ENCODE measurements at regions not wholly inside any gene's neighbourhood (a gene's known extent, or its start where the extent isn't known, plus 50 kb on each side); places are given as distances from the start of the nearest gene placed in this dataset.

- DNase-seq (ENCODE audit: low read depth in 2 of 2), result no peak
Measured at GRCh38 chr18:8536231-8536630, 73.0 kb upstream of the RAB12 start.

DNA sequence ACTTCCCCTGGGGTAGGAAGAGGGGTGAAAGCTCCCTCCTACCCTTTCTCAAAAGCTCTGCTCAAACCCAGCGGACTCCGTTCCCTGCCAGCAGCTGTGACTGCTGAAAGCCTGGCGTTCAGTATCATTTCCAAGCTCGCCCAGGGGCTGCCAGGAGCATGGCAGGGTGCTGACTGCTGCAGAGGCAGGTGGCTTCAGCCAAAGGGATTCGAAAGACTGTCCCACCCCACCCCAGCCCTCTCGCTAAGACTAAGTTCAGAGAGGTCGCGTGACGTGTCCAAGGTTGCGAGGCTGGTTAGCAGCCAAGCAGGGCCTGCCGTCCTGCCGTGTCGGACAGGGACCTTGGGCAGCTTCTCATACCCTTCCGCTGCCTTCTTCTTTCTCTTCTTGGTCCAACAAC is 72.3 kb upstream of the RAB12 start:
- no peak for DNase-seq (ENCODE audit: low read depth in 2 of 2)

GRCh38 chr18:8537400-8537799 is 71.8 kb upstream of the RAB12 start:
- no peak for DNase-seq (ENCODE audit: low read depth in 2 of 2)

- no peak for DNase-seq (ENCODE audit: low read depth in 2 of 2)
Measured at GRCh38 chr18:8538935-8539334, 70.3 kb upstream of the RAB12 start.

DNA sequence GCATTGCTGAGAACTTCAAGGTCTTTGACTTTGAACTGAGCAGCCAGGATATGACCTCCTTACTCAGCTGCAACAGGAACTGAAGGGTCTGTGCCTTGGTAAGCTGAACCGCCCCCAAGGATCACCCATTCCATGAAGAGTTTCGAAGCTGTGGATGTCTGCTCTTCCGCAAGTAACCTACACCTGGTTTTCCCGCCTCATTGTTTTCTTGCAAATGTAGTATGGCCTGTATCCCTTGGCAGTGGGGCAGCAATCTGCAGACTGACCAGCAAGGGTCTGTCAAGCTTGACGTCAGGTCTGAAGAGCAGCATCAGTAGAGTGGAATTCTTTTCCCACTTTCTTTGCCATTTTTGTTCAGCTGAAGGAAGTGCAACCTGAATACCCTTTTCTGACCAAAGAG is 62.6 kb upstream of the RAB12 start:
- no peak for DNase-seq (ENCODE audit: low read depth in 2 of 2)

- peak; percentile 37 to 40 for DNase-seq (ENCODE audit: low read depth in 2 of 2)
Measured at GRCh38 chr18:8548186-8548585, 61.1 kb upstream of the RAB12 start.

- DNase-seq (ENCODE audit: low read depth in 2 of 2), result no peak
Measured at GRCh38 chr18:8549254-8549757, 59.9 kb upstream of the RAB12 start.

- no peak for DNase-seq (ENCODE audit: low read depth in 2 of 2)
Measured at GRCh38 chr18:8552151-8552550, 57.1 kb upstream of the RAB12 start.

GRCh38 chr18:8554354-8554753 is 54.9 kb upstream of the RAB12 start:
- DNase-seq (ENCODE audit: low read depth in 2 of 2), result no peak

- no peak for DNase-seq (ENCODE audit: low read depth in 2 of 2)
Measured at GRCh38 chr18:8556424-8556823, 52.8 kb upstream of the RAB12 start.
